Natural killer cell (primary cell): ENCODE measurements at regions not wholly inside any gene's neighbourhood (a gene's known extent, or its start where the extent isn't known, plus 50 kb on each side); places are given as distances from the start of the nearest gene placed in this dataset.

Experiments
- ATAC-seq, 3 donors: fragments of 150-1000 bp in 2 of 3; fragments of 200-7000 bp in 1 of 3; cut with Tn5 transposase; 1 replicate in 1 of 3; 2 replicates in 2 of 3; pipeline ENCODE4 v1.10.0; 2021; ENCODE audit warnings: mild to moderate bottlenecking in 2 of 3, moderate library complexity in 2 of 3
- DNase-seq, 2 donors: peaks; one replicate each; pipeline versions ENCODE4 v3.0.0 to v3.0.0-alpha.2; 2013 to 2021; ENCODE audit warnings: mixed read lengths in 1 of 2
- H3K27ac ChIP-seq: one replicate; pipeline ENCODE4 v1.5.1; 2013; ENCODE audit warnings: mild to moderate bottlenecking, low read length
- H3K27me3 ChIP-seq: one replicate; pipeline ENCODE4 v1.6.1; 2013; ENCODE audit warnings: low read length; ENCODE audit not compliant: control insufficient read depth, insufficient read depth
- H3K36me3 ChIP-seq: one replicate; pipeline ENCODE4 v1.6.1; 2013; ENCODE audit warnings: low read length; ENCODE audit not compliant: control insufficient read depth, insufficient read depth
- H3K4me1 ChIP-seq: one replicate; pipeline ENCODE4 v1.6.1; 2013; ENCODE audit warnings: low read length; ENCODE audit not compliant: control insufficient read depth, insufficient read depth
- H3K4me3 ChIP-seq: one replicate; pipeline ENCODE4 v1.5.1; 2013; ENCODE audit warnings: low read length
- H3K9me3 ChIP-seq: one replicate; pipeline ENCODE4 v1.6.1; 2013; ENCODE audit warnings: low read length; ENCODE audit not compliant: control insufficient read depth, insufficient read depth
- H3K27ac Mint-ChIP-seq, 2 donors: one replicate each; pipeline ENCODE4 v1.8.0; 2022; ENCODE audit warnings: mild to moderate bottlenecking in 2 of 2, mixed read lengths in 2 of 2, moderate library complexity in 1 of 2
- H3K27me3 Mint-ChIP-seq, 2 donors: one replicate each; pipeline ENCODE4 v1.8.0; 2022; ENCODE audit warnings: low read depth in 2 of 2, mixed read lengths in 2 of 2
- H3K36me3 Mint-ChIP-seq: one replicate; pipeline ENCODE4 v1.8.0; 2022; ENCODE audit warnings: mixed read lengths
- H3K4me1 Mint-ChIP-seq, 2 donors: one replicate each; pipeline ENCODE4 v1.8.0; 2022; ENCODE audit warnings: mixed read lengths in 2 of 2
- H3K4me3 Mint-ChIP-seq: one replicate; pipeline ENCODE4 v1.8.0; 2022; ENCODE audit warnings: mild to moderate bottlenecking, moderate library complexity, mixed read lengths
- H3K9me3 Mint-ChIP-seq, 2 donors: one replicate each; pipeline ENCODE4 v1.8.0; 2022; ENCODE audit warnings: mixed read lengths in 2 of 2
- CTCF ChIP-seq: fragments of 200-600 bp; IDR thresholded peaks from one replicate; pipeline ENCODE4 v1.8.0; 2022; ENCODE audit warnings: antibody characterized with exemption
- whole genome bisulfite sequencing: methylation state at CpG from one replicate; pipeline ENCODE4 v1.1.7; 2013; ENCODE audit warnings: missing lambda C conversion rate; ENCODE audit not compliant: insufficient coverage; 5-methylcytosine and 5-hydroxymethylcytosine counted together
- intact Hi-C: fragments of 100-400 bp; cut with micrococcal nuclease; formaldehyde crosslinking; loops from one replicate; pipeline ENCODE4 v1.14.2; 2022

- WGBS = 75% methylated on average over 2 of the region's 3 CpGs
- TF ChIP-seq CTCF = no peak
Observed at GRCh38 chr12:60402996-60403395, 807.2 kb downstream of the SLC16A7 start.

GRCh38 chr12:60415351-60415750, 819.5 kb downstream of the SLC16A7 start:
- no peaks in the 10 kb centered on the region for H3K36me3 ChIP-seq
- Mint-ChIP-seq H3K27ac (no peak overlapping the region), H3K27me3 (no peaks in the 10 kb centered on the region), H3K9me3 (peaks cover 16 to 29% of the 10 kb centered on the region in 2 donors), H3K4me1 (no peaks in the 10 kb centered on the region), H3K4me3 (no peak overlapping the region), H3K36me3 (no peaks in the 10 kb centered on the region)
- no peaks in the 10 kb centered on the region for H3K4me1 ChIP-seq
- no peak overlapping the region for H3K27ac ChIP-seq
- no peak for TF ChIP-seq CTCF
- H3K4me3 ChIP-seq = no peak overlapping the region
- WGBS = 89% methylated on average over 1 of the region's 1 CpG
- intact Hi-C loops = no loop called here
- no peak for ATAC-seq
- no peaks in the 10 kb centered on the region for H3K27me3 ChIP-seq
- no peaks in the 10 kb centered on the region for H3K9me3 ChIP-seq
- no peak for DNase-seq

More at GRCh38 chr12:60402996-60403395, 807.2 kb downstream of the SLC16A7 start:
- no peak overlapping the region for H3K27ac ChIP-seq
- intact Hi-C loops = no loop called here
- Mint-ChIP-seq H3K27me3 (no peaks in the 10 kb centered on the region), H3K4me3 (no peak overlapping the region), H3K4me1 (no peaks in the 10 kb centered on the region), H3K27ac (no peak overlapping the region), H3K9me3 (peaks cover 6 to 12% of the 10 kb centered on the region in 2 donors), H3K36me3 (peaks cover 9% of the 10 kb centered on the region)
- ATAC-seq = no peak
- H3K4me1 ChIP-seq = no peaks in the 10 kb centered on the region
- no peak overlapping the region for H3K4me3 ChIP-seq
- H3K9me3 ChIP-seq = no peaks in the 10 kb centered on the region
- DNase-seq = no peak
- no peaks in the 10 kb centered on the region for H3K27me3 ChIP-seq
- no peaks in the 10 kb centered on the region for H3K36me3 ChIP-seq

GRCh38 chr12:60419986-60420385, 824.2 kb downstream of the SLC16A7 start:
- Histone ChIP-seq H3K4me3 (no peak overlapping the region), H3K4me1 (no peaks in the 10 kb centered on the region)

More at GRCh38 chr12:60419986-60420385, 824.2 kb downstream of the SLC16A7 start:
- Mint-ChIP-seq H3K27ac (no peak overlapping the region), H3K4me1 (no peaks in the 10 kb centered on the region), H3K4me3 (no peak overlapping the region), H3K36me3 (no peaks in the 10 kb centered on the region), H3K9me3 (peaks cover 14 to 24% of the 10 kb centered on the region in 2 donors), H3K27me3 (no peaks in the 10 kb centered on the region)
- intact Hi-C loops = no loop called here
- ATAC-seq (no peak), DNase-seq (no peak)
- H3K9me3 ChIP-seq = no peaks in the 10 kb centered on the region
- 73% methylated on average over 1 of the region's 2 CpGs for WGBS
- no peaks in the 10 kb centered on the region for H3K27me3 ChIP-seq
- H3K36me3 ChIP-seq = no peaks in the 10 kb centered on the region
- no peak for TF ChIP-seq CTCF
- H3K27ac ChIP-seq = no peak overlapping the region
